ENCODE measurements at regions not wholly inside any gene's neighbourhood (a gene's known extent, or its start where the extent isn't known, plus 50 kb on each side); places are given as distances from the start of the nearest gene placed in this dataset.

- no peak for TF ChIP-seq ZNF512 (CRISPR knock-in tag; IDR thresholded peaks at IDR 0.05; ENCODE audit: borderline replicate concordance)
- no peak for TF ChIP-seq FOXP4 (CRISPR knock-in tag; IDR thresholded peaks at IDR 0.05)
Measured at GRCh38 chr6:40710626-40711330, 123.6 kb upstream of the LRFN2 start (continued).

GRCh38 chr6:40708049-40708448, 120.9 kb upstream of the LRFN2 start:
- H3K36me3 Mint-ChIP-seq: no peaks in the 10 kb centered on the region; the same call in 1 of the 2 replicates
- H3K4me1 Mint-ChIP-seq: peaks cover 18% of the 10 kb centered on the region
- no peak overlapping the region for H3K4me3 Mint-ChIP-seq
- ChIA-PET POLR2A (no interaction called here), CTCF (no interaction called here)
- no peak for TF ChIP-seq SMAD3 (CRISPR knock-in tag; IDR thresholded peaks at IDR 0.05; ENCODE audit: borderline replicate concordance)
- no peak for TF ChIP-seq ZNF423 (CRISPR knock-in tag; IDR thresholded peaks at IDR 0.05)
- TF ChIP-seq STAT6 (CRISPR knock-in tag; conservative IDR thresholded peaks at IDR 0.05; ENCODE audit: low read depth): no peak
- TF ChIP-seq MLX (CRISPR knock-in tag; IDR thresholded peaks at IDR 0.05): no peak
- no peak for TF ChIP-seq ZNF512 (CRISPR knock-in tag; IDR thresholded peaks at IDR 0.05; ENCODE audit: borderline replicate concordance)
- no peak for TF ChIP-seq ZBTB21 (CRISPR knock-in tag; IDR thresholded peaks at IDR 0.05; ENCODE audit: borderline replicate concordance)
- TF ChIP-seq ZNF232 (CRISPR knock-in tag; IDR thresholded peaks at IDR 0.05): no peak
- TF ChIP-seq OVOL2 (CRISPR knock-in tag; IDR thresholded peaks at IDR 0.05; ENCODE audit: borderline replicate concordance): no peak
- no peak for TF ChIP-seq EMX1 (CRISPR knock-in tag; IDR thresholded peaks at IDR 0.05)
- no peak for TF ChIP-seq ZNF416 (CRISPR knock-in tag; IDR thresholded peaks at IDR 0.05)
- TF ChIP-seq CREB1 (CRISPR knock-in tag; IDR thresholded peaks at IDR 0.05): no peak
- no peak for TF ChIP-seq AFF4 (CRISPR knock-in tag; IDR thresholded peaks at IDR 0.05; ENCODE audit: borderline replicate concordance)
- TF ChIP-seq NR1H2 (CRISPR knock-in tag; IDR thresholded peaks at IDR 0.05): no peak
- no peak for TF ChIP-seq ERG (CRISPR knock-in tag; IDR thresholded peaks at IDR 0.05)
- H3K27me3 Mint-ChIP-seq (ENCODE audit: low read depth): peaks cover 3% of the 10 kb centered on the region; the same call in 1 of the 2 replicates
- ATAC-seq (no peak), DNase-seq (ENCODE audit: low spot score) (no peak)
- H3K9me3 Mint-ChIP-seq: peaks cover 4% of the 10 kb centered on the region; the same call in 1 of the 2 replicates
- no peak overlapping the region for H3K27ac Mint-ChIP-seq
